K562 (cell line): ENCODE measurements at regions not wholly inside any gene's neighbourhood (a gene's known extent, or its start where the extent isn't known, plus 50 kb on each side); places are given as distances from the start of the nearest gene placed in this dataset.

Experiments used
- ATAC-seq: fragments of 200-7000 bp; cut with Tn5 transposase; 3 replicates; pipeline ENCODE4 v1.9.1; 2020; ENCODE audit warnings: moderate library complexity
- BruUV-seq: library from RNA; stranded (reverse); fragments of 400-500 nt; replicated peaks from 2 replicates; lab custom pipeline; 2021; lab: Mats Ljungman, UMichigan
- CTCF ChIA-PET: fragments of 300-600 bp; formaldehyde crosslinking; extraction: SDS; loops from one replicate; lab custom pipeline; 2021; ENCODE audit warnings: low intra/inter-chr PET ratio; lab: Yijun Ruan, JAX
- POLR2A ChIA-PET: fragments of 300-600, 350-650 bp; sonication (Branson Sonifier 250); formaldehyde crosslinking; extraction: SDS; loops from one replicate; lab custom pipeline; 2021; ENCODE audit warnings: antibody characterized with exemption, inconsistent platforms; lab: Yijun Ruan, JAX
- DNase-seq, 4 experiments: peaks; one replicate each; pipeline versions ENCODE4 v3.0.0 to v3.0.0-alpha.2; 2011 to 2018; ENCODE audit warnings: low spot score in 3 of 4, mixed read lengths in 3 of 4; ENCODE audit errors: extremely low read depth in 1 of 4
- FAIRE-seq: peaks from 2 replicates; lab custom pipeline; 2011; peaks lifted over from hg19 to GRCh38; lab: Jason Lieb, UNC
- H2AFZ ChIP-seq: 2 replicates; pipeline ENCODE4 v1.6.0; 2011; ENCODE audit warnings: low read depth, low read length, control low read depth, inconsistent platforms
- H3K27ac ChIP-seq: fragments of 200-600 bp; 3 replicates; pipeline ENCODE4 v1.8.0; 2011; ENCODE audit warnings: low read depth, mild to moderate bottlenecking, control low read depth, inconsistent platforms, low read length, moderate library complexity, mixed read lengths; ENCODE audit errors: extremely low read depth
- H3K27me3 ChIP-seq, 2 experiments: fragments of 300-600 bp in 1 of 2; 2 replicates in 1 of 2; 3 replicates in 1 of 2; pipeline versions ENCODE4 v1.6.0 to v1.8.0; 2011; ENCODE audit warnings: inconsistent platforms in 2 of 2, low read length in 2 of 2, mild to moderate bottlenecking in 1 of 2, mixed read lengths in 1 of 2, moderate library complexity in 1 of 2; ENCODE audit not compliant: control insufficient read depth in 2 of 2, insufficient read depth in 2 of 2
- H3K36me3 ChIP-seq: fragments of 300-600 bp; 3 replicates; pipeline ENCODE4 v1.8.0; 2011; ENCODE audit warnings: mild to moderate bottlenecking, low read length, inconsistent platforms; ENCODE audit not compliant: control insufficient read depth, insufficient read depth
- H3K4me1 ChIP-seq, 2 experiments: fragments of 200-600 bp in 1 of 2; replicated peaks in 1 of 2; 2 replicates in 1 of 2; 3 replicates in 1 of 2; pipeline versions ENCODE4 v1.5.1 to v1.8.0; 2011; ENCODE audit warnings: inconsistent platforms in 2 of 2, low read length in 2 of 2, mild to moderate bottlenecking in 1 of 2, mixed read lengths in 1 of 2, moderate library complexity in 1 of 2; ENCODE audit not compliant: control insufficient read depth in 2 of 2, insufficient read depth in 2 of 2
- H3K4me2 ChIP-seq: 2 replicates; pipeline ENCODE4 v1.6.1; 2011; ENCODE audit warnings: low read length, control low read depth, inconsistent platforms, mixed read lengths; ENCODE audit not compliant: insufficient read depth
- H3K4me3 ChIP-seq: fragments of 200-600 bp; sonication (generic), shearing (Covaris generic); 2 replicates; pipeline ENCODE4 v1.5.1; 2016; ENCODE audit warnings: control low read depth, inconsistent platforms
- H3K79me2 ChIP-seq: fragments of 200-600 bp; 3 replicates; pipeline ENCODE4 v1.8.0; 2011; ENCODE audit warnings: low read length, inconsistent platforms; ENCODE audit not compliant: control insufficient read depth, insufficient read depth
- H3K9ac ChIP-seq, 2 experiments: 2 replicates each; pipeline versions ENCODE4 v1.6.0 to v1.6.1; 2011; ENCODE audit warnings: low read depth in 2 of 2, low read length in 2 of 2, control low read depth in 1 of 2, inconsistent platforms in 1 of 2, mild to moderate bottlenecking in 1 of 2, mixed read lengths in 1 of 2; ENCODE audit not compliant: insufficient read depth in 1 of 2
- H3K9me1 ChIP-seq: one replicate; pipeline ENCODE4 v1.6.0; 2011; ENCODE audit warnings: inconsistent platforms, mild to moderate bottlenecking, low read length, moderate library complexity; ENCODE audit not compliant: control insufficient read depth, insufficient read depth
- H3K9me3 ChIP-seq: replicated peaks from 2 replicates; pipeline ENCODE4 v1.5.1; 2011; ENCODE audit warnings: low read depth, low read length, inconsistent platforms; ENCODE audit not compliant: control insufficient read depth, insufficient read depth
- H4K20me1 ChIP-seq: replicated peaks from 2 replicates; pipeline ENCODE4 v1.6.1; 2011; ENCODE audit warnings: low read length, inconsistent platforms, mixed read lengths; ENCODE audit not compliant: control insufficient read depth, insufficient read depth
- BCLAF1 ChIP-seq, 2 experiments: fragments of 450-650 bp in 1 of 2; IDR thresholded peaks; 2 replicates each; pipeline ENCODE4 v1.6.1; 2011 to 2017; ENCODE audit warnings: low read depth in 2 of 2, antibody characterized with exemption in 1 of 2, borderline replicate concordance in 1 of 2, low read length in 1 of 2, mild to moderate bottlenecking in 1 of 2, mixed read lengths in 1 of 2; ENCODE audit not compliant: control insufficient read depth in 1 of 2
- NBN ChIP-seq: fragments of 450-650 bp; IDR thresholded peaks from 2 replicates; pipeline ENCODE4 v1.6.1; 2016; ENCODE audit warnings: low read depth, mild to moderate bottlenecking
- TCF15 ChIP-seq: fragments of 250-450 bp; sonication (Bioruptor Pico); IDR thresholded peaks from 2 replicates; pipeline ENCODE4 v1.8.0; 2022; ENCODE audit warnings: moderate library complexity, mild to moderate bottlenecking, inconsistent platforms
- TEAD1 ChIP-seq, 2 experiments: fragments of 450-650 bp in 1 of 2; sonication (generic) in 1 of 2; formaldehyde crosslinking; IDR thresholded peaks; 2 replicates each; pipeline versions ENCODE4 v1.4.0 to v1.8.0; 2020 to 2022; ENCODE audit warnings: mild to moderate bottlenecking in 2 of 2, missing genetic modification reagents in 1 of 2
- ZNF511 ChIP-seq: sonication (generic); formaldehyde crosslinking; IDR thresholded peaks from 2 replicates; pipeline ENCODE4 v1.8.0; 2022; ENCODE audit warnings: mild to moderate bottlenecking, missing genetic modification reagents
- WGBS: fragments of 100-300 bp; shearing (Covaris generic); methylation state at CpG from one replicate; pipeline ENCODE4 v1.1.6; 2016; ENCODE audit warnings: low coverage, mixed read lengths; ENCODE audit not compliant: insufficient coverage; ENCODE audit errors: missing lambda C conversion rate; 5-methylcytosine and 5-hydroxymethylcytosine counted together
- in situ Hi-C: fragments of 300-500 bp; cut with MboI; formaldehyde crosslinking; loops from 4 replicates; pipeline ENCODE4 v1.15.0; 2018; ENCODE audit warnings: inconsistent platforms, mixed read lengths
- intact Hi-C: fragments of 100-400 bp; cut with micrococcal nuclease; formaldehyde crosslinking; loops from 2 replicates; pipeline ENCODE4 v1.14.2; 2022

GRCh38 chr15:62362144-62362543 lies 197.1 kb upstream of the C2CD4B start:
- ATAC-seq, result no peak
- intact Hi-C loops, result no loop called here
- in situ Hi-C loops, result no loop called here

More at GRCh38 chr15:62362144-62362543, 197.1 kb upstream of the C2CD4B start:
- Histone ChIP-seq H3K27ac (no peak overlapping the region), H3K36me3 (no peaks in the 10 kb centered on the region), H3K27me3 (peaks cover 2 to 7% of the 10 kb centered on the region in 2 experiments; a peak in 3 of 5 replicates), H3K4me3 (no peak overlapping the region), H3K9me1 (no peaks in the 10 kb centered on the region), H3K9ac (no peak overlapping the region; a peak in 1 of 4 replicates), H4K20me1 (no peaks in the 10 kb centered on the region), H3K9me3 (no peaks in the 10 kb centered on the region), H3K4me1 (no peaks in the 10 kb centered on the region), H2AFZ (no peak overlapping the region), H3K4me2 (no peak overlapping the region), H3K79me2 (no peaks in the 10 kb centered on the region)
- ChIA-PET CTCF (no interaction called here), POLR2A (interaction anchor here (0.7 kb wide), 1 partner anchor 132 kb away, joined by 4 read pairs; no protein-coding TSS in a partner anchor)
- TF ChIP-seq ZNF511 (CRISPR knock-in tag) (no peak), BCLAF1 (IDR thresholded peaks at IDR 0.05; ENCODE audit: borderline replicate concordance in 1 of 2, control insufficient read depth in 1 of 2, low read depth in 2 of 2, low read length in 1 of 2) (no peak), NBN (no peak), TCF15 (CRISPR knock-in tag) (no peak), TEAD1 (CRISPR knock-in tag; IDR thresholded peaks at IDR 0.05) (no peak)
- FAIRE-seq (no peak), DNase-seq (no peak)
- BruUV-seq, result no TSS peak
- 3% methylated on average over 15 of the region's 20 CpGs for WGBS
